ENCODE measurements at regions not wholly inside any gene's neighbourhood (a gene's known extent, or its start where the extent isn't known, plus 50 kb on each side); places are given as distances from the start of the nearest gene placed in this dataset.

DNA sequence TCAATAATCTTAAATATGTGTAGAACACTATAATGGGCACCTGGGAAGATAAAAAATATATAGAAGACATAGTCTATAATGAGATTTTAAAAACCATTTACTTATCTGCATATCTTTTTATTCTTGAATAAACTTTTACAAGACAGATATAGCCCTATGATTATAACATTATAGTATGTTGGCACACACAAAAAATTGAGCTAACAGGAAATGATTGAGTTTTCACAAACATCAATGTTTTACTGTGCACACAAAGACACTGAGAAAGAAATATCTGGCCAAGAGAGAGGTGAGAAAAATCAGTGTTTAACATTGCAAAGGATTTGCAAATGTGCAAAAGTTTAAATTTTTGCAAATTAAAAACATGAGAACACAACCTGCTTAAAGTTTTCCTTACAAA is 124.3 kb downstream of the BBS10 start:
- Histone ChIP-seq H3K27ac (no peak overlapping the region), H3K4me3 (no peak overlapping the region), H3K36me3 (no peaks in the 10 kb centered on the region), H3K27me3 (no peaks in the 10 kb centered on the region), H3K4me1 (no peaks in the 10 kb centered on the region), H3K9me3 (no peaks in the 10 kb centered on the region)
- no peak for ATAC-seq
- TF ChIP-seq, protein P1, sequence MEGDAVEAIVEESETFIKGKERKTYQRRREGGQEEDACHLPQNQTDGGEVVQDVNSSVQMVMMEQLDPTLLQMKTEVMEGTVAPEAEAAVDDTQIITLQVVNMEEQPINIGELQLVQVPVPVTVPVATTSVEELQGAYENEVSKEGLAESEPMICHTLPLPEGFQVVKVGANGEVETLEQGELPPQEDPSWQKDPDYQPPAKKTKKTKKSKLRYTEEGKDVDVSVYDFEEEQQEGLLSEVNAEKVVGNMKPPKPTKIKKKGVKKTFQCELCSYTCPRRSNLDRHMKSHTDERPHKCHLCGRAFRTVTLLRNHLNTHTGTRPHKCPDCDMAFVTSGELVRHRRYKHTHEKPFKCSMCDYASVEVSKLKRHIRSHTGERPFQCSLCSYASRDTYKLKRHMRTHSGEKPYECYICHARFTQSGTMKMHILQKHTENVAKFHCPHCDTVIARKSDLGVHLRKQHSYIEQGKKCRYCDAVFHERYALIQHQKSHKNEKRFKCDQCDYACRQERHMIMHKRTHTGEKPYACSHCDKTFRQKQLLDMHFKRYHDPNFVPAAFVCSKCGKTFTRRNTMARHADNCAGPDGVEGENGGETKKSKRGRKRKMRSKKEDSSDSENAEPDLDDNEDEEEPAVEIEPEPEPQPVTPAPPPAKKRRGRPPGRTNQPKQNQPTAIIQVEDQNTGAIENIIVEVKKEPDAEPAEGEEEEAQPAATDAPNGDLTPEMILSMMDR (IDR thresholded peaks at IDR 0.05): no peak
- intact Hi-C loops (cut with DNase I): no loop called here
- no peak for DNase-seq

DNA sequence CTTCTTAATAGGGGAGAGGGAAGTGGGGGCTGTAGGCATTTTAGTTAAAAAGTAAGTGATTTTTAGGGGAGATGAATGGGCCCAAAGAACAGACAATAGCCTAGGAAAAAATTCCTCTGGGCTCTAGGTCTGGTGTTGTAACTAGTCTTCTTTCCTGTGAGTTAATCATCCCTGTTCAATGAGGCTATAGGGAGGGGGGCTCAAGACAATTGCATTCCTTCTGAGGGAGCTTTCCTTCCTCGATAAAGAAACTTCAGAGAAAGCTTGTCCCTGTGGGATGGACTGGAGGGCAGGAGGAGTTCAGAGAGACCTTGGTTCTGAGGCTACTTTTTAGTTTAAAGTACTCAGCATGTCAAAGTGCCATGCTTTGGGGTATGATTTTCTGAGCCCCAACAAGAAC is 127.2 kb downstream of the BBS10 start:
- H3K4me3 ChIP-seq: no peak overlapping the region
- H3K27ac ChIP-seq: no peak overlapping the region
- intact Hi-C loops (cut with DNase I): no loop called here
- no peak for ATAC-seq
- TF ChIP-seq, protein P1 (IDR thresholded peaks at IDR 0.05): no peak
- H3K27me3 ChIP-seq: no peaks in the 10 kb centered on the region
- H3K4me1 ChIP-seq: no peaks in the 10 kb centered on the region
- no peaks in the 10 kb centered on the region for H3K9me3 ChIP-seq
- no peaks in the 10 kb centered on the region for H3K36me3 ChIP-seq
- DNase-seq: no peak

DNA sequence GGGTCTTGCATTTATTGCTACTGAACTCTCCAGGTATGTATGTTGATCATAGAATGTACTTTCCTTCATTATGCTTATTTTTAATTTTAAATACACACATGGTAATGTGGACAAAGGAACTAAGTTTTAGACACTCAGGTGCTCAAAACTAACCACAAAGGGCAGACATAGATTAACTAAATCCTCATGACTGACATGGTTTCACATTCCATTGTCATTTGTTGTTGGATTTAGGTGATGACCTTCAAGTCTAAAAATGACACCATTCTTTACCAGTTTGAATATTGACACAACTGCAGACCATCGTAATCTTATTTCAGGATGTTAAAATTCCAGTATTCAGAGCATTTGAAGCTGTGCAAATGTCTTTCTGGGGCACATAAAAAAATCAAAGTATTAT is 128.4 kb downstream of the BBS10 start:
- TF ChIP-seq, protein P1 (IDR thresholded peaks at IDR 0.05): no peak

DNA sequence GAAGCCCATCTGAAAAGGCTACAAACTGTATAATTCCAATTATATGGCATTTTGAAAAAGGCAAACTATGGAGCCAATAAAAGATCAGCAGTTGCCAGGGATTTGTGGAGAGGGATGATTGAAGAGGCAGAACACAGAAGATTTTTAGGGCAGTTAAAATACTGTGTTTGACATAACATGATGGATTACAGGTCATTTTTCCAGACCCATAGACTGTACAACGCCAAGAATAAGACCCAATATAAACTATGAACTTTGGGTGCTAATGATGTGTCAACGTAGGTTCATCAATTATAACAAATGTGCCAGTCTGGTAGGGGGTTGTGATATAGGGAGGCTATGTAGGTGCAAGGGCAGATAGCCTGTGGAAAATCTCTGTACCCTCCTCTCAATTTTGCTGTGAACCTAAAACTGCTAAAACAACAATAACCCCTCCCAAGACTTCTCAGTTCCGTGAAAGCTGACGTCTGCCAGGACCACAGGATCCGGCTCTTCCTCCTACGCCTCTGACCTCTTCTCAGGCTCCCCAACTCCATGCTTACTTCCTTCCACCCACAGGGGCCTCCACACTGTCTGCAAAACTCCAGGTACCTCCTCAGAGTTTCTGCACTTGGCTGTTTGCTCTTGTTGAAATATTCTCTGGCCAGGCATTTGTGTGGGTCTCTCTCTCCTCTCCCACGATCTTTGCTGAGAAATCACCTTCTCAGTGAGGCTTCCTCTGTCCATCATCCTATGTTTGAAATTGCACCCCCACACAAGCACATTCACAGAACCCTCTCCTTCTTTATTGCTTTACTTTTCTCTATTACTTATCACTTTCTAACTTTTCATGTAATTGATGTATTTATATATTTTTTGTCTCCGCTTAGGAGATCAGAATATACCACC is 131.4 kb downstream of the BBS10 start:
- TF ChIP-seq, protein P1 (IDR thresholded peaks at IDR 0.05): no peak
- intact Hi-C loops (cut with DNase I): no loop called here
- H3K4me3 ChIP-seq: no peak overlapping the region

More for the DNA sequence above, 128.4 kb downstream of the BBS10 start:
- intact Hi-C loops (cut with DNase I): no loop called here
- Histone ChIP-seq H3K36me3 (no peaks in the 10 kb centered on the region), H3K27me3 (no peaks in the 10 kb centered on the region), H3K4me1 (no peaks in the 10 kb centered on the region), H3K4me3 (no peak overlapping the region), H3K27ac (no peak overlapping the region), H3K9me3 (no peaks in the 10 kb centered on the region)
- no peak for DNase-seq
- no peak for ATAC-seq

DNA sequence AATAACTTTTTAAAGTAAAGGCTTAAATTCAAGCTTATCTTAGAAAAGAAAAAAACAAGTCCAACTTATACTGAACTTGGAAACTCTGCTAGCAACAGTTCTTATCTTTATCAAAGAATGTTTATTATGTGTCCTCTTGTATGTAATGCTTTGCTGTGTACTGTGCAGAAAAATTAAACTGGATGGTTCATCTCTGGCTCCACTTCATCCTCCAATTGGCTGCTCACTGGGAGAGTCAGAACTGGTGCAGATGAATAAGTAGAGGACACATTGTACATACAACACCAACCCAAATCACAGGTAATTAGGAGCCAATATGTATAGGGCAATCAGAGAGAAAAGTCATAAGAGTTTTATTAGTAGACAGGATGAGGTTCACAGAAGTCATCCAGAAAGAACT is 123.6 kb upstream of the NAP1L1 start:
- Histone ChIP-seq H3K4me3 (no peak overlapping the region), H3K4me1 (no peaks in the 10 kb centered on the region), H3K36me3 (no peaks in the 10 kb centered on the region), H3K27ac (no peak overlapping the region), H3K9me3 (no peaks in the 10 kb centered on the region), H3K27me3 (no peaks in the 10 kb centered on the region)
- ATAC-seq (no peak), DNase-seq (peak in 2 of 4 donors; percentile 82 to 88)
- TF ChIP-seq, protein P1 (IDR thresholded peaks at IDR 0.05): no peak
- intact Hi-C loops (cut with DNase I): no loop called here

More for the DNA sequence above, 131.4 kb downstream of the BBS10 start:
- H3K36me3 ChIP-seq: no peaks in the 10 kb centered on the region
- H3K9me3 ChIP-seq: no peaks in the 10 kb centered on the region
- ATAC-seq (no peak), DNase-seq (no peak)
- H3K27ac ChIP-seq: no peak overlapping the region
- H3K27me3 ChIP-seq: no peaks in the 10 kb centered on the region
- no peaks in the 10 kb centered on the region for H3K4me1 ChIP-seq

Measured in left lung (tissue), 4 donors.